GM21737 (cell line): ENCODE measurements at regions not wholly inside any gene's neighbourhood (a gene's known extent, or its start where the extent isn't known, plus 50 kb on each side); places are given as distances from the start of the nearest gene placed in this dataset.
A peak's percentile ranks its signal among the peaks of the same experiment; 100 is the strongest.
"Not testable (repeated sequence)": the region's sequence is repeated elsewhere in the genome, so short reads cannot be mapped to it uniquely, and the experiment has no call there.

ENCODE experiments used
- ATAC-seq: cut with Tn5 transposase; IDR thresholded peaks from one replicate; pipeline ENCODE4 v1.9.1; 2021; ENCODE audit warnings: mild to moderate bottlenecking, moderate library complexity; ENCODE audit not compliant: unreplicated experiment

DNA sequence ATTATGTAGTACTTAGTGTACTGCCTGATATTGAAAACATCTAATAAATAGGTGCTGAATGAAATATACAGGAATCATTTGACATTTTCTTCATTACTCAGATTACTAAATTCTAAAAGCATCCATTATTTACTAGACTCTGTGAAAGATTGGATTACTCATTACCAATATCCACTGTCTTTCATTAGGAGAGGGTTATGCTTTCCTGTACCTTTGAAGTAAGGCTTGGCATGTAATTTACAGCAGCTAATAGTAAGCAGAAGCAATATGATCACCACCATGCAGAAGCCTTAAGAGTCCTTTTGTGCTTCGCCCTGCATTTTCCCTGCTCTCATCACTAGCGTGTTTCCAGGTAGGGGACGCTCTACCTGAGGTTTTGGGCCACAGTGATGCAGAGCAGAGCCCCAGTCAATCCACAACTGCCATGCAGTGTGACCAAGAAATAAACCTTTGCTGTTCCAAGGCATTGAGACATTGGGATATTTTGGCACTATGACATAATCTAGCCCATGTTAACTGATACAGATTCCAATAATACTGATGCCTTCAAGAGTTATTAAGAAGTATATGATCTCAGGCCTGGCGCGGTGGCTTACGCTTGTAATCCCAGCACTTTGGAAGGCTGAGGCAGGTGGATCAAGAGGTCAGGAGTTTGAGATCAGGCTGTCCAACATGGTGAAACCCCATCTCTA, 502.8 kb upstream of the MARCKS start:
- ATAC-seq = no peak

DNA sequence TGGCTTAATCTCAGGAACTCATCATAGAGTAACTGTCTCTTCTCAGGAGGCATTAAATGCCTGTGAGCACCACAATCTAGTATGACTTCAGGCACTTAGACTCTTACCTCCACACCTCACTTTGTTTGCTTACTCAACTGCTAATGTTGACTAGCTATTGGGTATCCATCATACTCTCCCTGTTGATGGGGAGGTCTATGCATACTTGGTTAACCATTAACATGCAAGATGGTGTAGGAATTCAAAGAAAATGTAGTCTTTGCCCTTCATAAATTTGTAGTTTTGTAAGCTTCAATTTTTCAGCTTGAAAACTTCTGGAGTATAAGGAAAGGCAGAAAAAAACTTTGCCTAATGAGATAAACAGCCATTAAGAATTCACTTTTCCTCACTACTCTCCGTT, 501.0 kb upstream of the MARCKS start:
- no peak for ATAC-seq

DNA sequence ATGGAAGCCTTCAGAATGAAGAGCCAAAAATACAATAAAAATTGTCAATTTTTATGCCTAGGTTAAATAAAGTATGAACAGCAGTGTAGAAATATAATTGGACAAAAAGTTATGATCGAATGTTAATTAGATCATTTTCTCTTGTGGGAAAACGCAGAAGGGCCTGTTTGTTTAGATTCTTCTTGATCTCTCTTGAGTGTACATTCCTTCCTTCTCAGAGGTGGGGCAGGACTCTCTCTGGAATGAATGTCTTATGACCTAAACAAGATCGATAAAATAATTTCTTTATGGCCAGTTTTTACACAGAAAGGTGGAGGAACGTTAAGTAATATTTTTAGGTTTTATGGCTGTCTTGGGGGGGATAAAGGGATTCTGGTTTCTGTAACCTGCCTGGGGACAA, 500.1 kb upstream of the MARCKS start:
- ATAC-seq = no peak

DNA sequence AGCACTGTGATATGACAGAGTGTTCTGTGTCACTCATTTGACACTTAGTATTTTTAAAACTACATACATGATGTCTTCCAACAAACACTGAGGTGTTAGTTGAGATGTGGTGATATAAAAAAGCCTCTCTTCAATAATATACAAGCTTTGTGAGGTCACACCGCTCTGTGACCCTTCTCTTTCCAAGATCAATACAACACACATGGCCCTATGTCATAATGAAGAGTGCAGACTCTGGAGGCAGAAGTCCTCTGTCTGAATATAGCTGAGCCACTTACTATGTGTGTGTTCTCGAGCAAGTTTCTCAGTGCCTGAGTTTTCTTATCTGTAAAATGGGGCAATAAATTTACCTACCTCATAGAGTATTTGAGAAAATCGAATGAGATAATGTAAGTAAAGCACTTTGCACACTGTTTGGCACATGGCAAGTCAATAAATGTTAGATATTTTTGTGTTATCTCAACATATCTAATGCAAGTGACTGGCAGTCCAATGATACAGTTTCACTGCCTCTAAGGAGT, 499.0 kb upstream of the MARCKS start:
- no peak for ATAC-seq

DNA sequence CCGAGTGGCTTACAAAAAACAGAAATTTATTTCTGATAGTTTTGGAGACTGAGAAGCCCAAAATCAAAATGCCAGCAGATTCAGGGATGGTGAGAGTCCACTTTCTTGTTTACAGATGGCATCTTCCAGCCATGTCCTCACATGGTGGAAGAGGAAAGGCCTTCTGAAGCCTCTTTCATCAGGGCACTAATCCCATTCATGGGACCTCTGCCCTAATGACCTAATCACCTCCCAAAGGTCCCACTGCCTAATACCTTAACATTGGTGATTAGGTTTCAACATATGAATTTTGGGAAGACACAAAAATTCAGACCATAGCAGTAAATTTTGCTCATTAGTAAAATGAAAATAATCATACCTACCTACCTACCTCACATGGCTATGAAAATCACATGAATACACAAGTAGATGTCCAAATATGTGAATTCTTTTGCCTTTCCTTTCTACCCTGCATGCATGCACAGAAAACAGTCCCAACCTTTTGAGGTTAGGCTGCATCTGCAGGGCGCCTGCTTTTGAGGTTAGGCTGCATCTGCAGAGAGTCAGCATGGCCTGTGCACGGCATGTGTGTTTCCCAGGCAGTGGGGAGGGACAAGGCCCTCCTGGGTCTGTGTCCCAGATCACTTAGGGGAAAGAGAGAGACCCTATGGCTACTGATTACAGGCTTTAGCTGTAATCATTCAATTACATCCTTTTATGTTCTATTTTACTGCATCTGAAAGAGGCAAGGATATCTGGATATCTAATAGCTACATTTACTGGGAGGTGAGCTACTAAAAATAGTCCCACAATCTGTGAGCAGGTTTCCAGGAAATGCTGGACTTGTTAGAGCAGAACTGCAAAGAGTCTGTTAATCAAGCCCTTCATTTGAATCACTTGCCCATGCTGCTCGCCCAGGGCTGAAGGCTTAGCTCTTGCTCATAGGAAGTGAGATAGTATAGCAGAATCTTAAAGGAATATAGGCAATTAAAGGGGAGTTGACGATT, 497.7 kb upstream of the MARCKS start:
- ATAC-seq = no peak

DNA sequence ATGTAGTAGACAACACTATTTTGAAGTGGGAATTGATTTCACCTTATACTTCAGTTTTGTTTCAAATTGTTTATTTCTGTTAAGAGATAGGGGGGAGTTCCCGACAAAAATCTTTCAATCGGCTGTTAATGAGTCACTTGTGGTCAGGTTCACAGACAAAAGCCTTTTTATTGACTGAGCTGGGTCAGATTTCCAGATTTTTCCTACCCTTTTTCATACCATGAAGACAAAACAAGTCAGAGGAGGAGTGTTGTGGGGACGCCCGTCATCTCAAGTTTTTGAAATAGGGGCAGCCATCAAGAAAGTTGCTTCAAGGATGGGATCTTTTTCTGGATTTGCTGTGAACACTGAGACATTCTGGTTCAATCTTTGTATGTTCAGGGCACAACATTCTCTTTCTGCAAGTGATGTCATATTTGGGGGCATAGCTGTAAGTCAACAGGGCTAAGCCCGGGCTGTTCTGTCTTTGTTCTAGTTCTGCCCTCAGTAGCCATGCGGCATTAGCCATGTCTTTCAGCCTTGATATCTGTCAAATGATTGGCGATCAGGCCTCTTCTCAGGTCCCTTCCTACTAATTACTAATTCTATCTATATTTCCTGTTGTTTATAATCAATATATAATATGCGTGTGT, 496.0 kb upstream of the MARCKS start:
- no peak for ATAC-seq

DNA sequence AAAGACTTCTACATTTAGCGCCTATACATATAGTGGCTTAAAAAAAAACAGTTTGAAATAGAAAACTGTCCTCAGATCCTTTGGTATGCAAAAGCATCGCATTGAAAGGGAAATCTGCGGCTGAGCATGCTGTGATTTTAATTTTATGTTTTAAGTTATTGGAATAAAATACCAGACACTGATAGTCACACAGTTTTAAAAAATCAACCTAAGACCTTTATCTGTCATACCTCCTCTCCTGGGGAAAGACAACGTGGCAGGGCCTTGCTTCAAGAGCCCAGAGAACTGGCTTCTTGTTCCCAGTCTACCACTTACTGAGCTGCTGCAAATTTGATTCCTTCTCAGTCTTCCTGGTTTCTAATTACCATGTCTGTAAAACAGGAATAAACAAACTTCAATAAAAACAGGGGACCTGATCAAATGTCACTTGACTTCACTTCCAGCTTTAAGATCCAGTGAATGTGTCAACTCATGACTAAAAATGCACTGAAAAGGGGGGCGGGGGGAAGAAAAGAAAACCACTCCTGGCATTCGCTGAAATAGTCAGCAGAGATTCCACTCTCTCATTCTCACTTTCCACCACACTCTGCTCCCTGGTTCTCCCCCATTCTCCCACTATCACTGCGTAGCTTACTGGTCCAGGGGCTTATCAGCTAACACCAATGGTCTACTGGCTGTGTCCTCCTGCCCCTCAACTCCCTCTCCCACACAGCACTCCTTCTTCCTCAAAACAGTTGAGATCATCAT, 494.7 kb upstream of the MARCKS start:
- no peak for ATAC-seq

DNA sequence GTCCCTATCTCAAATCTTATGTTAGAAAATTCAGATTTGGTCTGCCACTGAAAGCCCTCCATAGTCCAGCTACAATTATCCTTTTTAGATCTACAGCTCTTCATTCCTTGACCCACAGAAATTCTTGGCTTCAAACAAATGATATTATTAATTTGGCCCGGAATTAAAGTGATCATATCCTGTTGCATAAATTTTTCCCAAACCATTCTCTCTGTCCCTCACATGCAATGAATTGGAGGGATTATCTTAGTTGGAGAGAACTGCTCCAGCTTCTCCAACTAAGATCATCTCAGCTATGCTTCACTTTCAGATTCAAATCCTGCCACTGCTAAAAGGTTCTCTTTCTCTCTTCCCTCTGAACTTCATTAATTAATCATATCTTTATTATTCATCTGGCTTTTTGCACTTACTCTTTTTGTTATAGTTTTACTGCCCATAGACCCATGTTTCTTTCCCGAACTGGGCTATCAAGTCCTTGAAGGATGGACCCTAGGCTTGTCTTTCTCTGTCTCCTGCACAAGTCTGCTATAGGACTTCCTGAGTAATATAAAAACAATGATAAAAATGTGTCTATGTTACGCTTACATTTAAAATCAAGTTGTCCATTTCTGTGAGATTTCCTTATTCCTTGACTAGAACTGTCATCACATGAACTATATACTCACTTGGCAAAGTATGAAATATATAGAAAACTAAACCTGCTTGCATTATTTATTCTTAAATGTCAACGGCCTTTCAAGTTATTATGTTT, 493.9 kb upstream of the MARCKS start:
- no peak for ATAC-seq

DNA sequence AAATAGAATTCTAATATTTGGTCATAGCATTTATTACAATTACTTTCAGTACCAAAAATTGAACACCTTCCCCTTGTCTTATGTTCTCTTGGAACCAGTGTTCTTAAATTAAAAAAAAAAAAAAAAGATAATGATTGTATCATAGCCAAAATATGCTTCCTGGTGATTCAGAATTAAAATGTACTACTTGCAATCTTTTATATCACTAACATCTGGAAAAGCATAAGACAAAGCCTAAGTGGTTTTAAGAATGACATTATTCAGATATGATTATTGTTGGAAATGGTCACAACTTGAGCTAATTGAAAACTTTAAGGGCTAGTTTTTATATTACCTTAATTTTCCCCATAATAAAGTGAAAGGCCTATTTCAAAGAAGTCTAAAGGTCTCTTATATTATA, 493.3 kb upstream of the MARCKS start:
- ATAC-seq = no peak

DNA sequence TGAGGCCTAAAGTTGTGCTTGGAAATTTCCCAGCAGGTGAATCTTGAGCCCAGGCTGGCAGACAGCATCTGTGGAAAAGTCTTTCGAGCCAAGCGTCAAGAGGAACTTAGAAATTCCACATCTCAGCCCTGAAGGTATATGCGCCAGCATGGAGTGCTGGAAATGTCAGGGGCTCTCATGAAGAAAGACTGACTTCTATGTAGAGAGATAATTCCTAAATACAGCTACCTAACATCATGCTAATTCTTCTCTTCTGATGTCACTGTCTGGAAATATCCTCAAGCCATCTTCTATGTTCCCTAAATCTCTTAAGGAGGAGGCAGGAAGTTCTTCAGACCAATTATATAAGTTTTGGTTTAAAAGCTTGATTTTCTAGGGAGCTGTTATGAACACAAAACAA, 492.4 kb upstream of the MARCKS start:
- no peak for ATAC-seq

DNA sequence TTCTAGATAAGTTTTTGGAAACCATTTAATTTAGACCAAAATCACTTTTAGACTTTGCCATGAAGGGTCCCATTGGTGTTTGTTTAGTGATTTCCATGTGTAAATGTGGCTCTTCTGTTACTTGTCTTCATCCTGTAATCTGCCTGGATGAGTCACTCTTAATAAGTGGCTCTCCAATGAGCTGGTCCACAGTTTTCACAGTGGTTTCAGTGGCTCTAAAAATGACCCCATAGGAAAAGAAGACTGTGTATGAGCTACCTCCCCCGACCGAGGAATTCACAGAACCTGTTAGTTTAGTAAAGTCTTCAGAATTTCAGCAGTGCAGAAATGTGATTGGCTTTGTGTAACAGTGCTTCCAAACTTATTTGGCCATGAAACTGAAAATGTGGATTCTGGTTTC, 492.0 kb upstream of the MARCKS start:
- no peak for ATAC-seq

DNA sequence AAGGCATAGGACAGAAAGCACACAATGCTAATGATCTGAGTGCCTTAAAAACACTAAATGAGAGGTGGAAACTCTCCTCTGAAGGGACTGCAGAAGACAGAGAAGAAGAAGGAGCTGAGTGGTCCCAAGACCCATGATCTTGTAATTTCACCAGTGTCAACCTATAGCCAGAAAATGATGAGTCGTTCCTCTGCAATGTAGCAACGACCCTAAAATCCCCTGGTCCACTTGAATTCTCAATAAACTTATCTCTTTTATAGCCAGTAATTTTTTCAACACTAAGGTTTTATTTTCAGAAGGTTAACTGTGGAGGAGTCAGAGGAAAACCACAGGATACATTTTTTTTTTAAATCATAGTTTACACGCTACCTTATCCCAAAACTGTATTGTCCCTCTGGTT, 490.6 kb upstream of the MARCKS start:
- no peak for ATAC-seq

DNA sequence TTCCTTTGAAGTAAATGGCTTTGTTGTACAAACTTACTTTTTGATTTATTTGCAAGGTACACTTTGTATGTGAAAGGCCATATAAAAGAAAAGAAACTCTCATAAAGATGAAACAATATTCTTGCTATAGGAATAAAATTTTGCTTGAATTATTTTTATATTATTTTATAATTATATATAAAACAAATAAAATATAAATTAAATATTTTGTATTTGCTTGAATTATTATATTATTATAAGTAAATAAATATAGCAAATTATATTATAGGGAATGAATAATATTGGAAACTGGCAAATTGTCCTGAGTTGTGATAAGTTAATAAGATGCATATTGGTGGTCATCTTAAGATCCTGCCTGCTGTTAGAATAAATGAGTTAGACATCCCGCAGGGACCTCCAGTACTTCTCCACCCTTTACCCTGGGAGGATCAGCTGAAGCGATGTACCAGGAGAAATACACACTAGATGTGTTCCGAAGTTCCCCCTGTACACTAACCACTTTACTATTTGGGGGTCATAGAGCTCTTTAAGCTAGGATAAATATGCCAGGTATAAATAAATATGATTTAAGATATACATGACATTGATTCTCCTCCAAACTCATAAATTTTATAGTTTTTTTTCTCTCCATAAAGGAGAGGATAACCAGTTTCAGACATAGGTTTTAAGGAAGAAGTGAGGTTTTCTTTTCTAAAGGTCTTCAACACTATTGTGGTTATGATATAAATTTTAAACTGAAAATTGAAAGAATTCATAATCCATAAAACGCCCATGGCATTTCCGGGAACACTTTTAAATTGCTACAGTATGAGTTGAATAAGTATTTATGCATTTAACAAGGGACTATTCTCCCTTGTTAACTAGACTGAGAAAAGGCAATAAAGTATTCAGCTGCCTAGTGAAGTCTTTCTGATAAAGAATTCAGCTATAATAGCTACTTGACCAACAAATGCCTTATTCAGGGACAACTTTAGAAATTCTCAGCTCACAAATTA, 486.3 kb upstream of the MARCKS start:
- no peak for ATAC-seq

DNA sequence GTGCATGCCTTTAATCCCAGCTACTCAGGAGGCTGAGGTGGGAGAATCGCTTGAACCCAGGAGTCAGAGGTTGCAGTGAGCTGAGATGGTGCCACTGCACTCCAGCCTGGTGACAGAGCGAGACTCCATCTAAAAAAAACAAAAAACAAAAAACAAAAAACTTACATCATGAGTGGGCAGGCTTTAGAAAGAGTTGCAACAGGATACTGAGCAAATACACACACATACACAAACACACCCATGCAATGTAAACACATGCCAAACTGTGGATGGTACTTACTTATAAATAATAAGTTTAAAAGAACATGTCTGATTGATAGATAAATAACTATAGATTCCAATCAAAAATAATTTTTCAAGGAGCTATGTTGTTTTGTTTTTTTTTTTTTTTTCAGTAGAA, 481.7 kb upstream of the MARCKS start:
- ATAC-seq = not testable (repeated sequence)

DNA sequence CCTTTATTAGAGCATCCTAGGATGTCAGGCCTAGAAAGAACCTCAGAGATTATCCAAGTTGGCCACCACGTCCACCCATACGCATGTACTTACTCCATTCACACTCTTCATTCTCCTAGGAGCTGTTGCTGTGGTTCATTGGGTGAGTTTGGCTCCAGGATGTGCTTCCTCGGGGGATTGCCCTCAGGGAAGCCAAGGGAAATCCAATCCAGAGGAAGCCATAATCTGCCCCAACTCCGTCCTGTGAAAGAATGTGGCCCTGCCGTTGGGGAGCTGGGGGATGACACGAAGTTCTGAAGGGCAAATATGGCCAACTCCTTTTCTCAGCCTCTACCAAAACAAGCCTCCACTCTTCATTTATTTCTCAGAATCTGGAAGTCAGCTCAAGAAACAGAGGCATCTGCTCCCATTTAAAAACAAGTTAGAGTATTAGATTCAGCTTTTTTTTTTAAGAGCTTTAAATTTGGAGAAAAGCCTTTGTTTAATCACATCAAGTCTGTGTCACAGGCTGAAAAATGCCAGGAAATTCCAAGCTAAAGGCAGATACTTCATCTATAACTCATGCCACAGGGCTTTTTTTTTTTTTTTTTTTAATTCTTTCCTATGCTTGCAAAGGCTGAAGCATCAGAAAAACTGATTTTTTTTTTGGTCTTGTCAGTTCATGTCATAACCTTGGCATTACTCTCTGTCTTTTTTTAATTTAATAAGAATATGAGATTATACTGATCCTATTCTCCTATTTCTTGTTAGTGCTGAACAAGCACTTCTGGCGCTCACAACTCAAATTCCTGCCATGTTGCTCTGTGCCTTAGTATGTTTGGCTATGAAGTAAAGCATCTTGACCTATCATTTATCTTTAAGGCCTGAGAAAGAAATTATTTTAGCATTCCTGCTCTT, 480.9 kb upstream of the MARCKS start:
- ATAC-seq = no peak

DNA sequence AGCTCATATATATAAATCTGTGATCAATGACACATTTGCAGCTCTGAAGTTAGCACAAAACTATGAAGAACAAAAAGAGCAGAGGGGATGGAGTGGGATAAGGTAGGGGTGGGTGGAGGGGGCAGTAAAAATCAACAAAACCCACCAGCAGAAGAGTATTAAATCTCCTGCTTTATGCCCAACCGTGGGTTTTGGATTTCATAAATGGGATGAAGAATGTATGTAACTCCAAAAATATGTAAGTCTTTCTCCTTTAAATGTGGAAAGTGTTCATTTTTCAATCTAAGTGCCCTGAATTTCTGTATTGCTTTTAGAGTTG, 480.3 kb upstream of the MARCKS start:
- ATAC-seq = no peak

DNA sequence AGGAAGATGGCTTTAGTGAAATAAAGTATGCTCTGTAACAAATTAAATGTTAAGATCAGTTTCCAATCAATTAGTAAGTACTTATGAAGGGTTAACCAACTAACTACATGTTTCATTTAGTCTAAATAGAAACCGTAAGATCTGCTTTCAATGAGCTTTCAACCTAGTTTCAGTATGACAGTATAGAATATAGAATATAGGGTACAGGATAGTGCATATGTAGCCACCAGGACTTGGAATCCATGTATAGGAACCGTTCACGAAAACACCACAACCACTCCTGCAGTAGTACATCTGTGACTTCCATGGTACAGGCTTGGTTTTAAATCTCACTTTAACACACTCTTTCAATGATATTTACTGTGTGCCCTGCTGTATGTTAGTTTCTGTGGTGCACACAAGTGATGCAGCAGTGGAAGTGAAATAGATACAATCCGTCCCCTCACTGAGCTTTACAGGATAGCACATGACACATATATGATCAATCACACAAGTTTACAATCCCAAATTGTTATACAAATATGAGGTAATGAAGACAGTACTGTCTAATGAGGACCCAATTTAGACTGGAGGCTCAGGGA, 479.7 kb upstream of the MARCKS start:
- ATAC-seq = peak; percentile 42

DNA sequence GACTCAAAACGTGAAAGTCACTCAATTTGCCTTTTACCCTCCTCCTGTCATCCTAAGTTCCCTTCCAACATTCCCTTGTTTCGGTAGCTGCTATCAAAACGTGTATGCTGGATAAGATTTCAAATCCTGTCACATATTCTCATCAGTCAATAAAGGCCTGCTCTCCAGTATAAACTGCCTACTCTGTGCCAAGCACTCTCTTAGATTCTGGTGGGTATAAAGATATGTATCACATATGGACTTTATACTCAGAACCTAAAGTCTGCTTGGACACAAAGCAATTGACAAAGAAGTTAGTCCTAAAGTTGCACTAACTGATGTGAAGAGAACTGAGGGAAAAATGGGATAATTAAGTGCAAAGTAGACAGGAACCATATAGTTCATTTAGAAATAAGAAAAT, 476.6 kb upstream of the MARCKS start:
- no peak for ATAC-seq
